GM19463 (cell line): ENCODE measurements at regions not wholly inside any gene's neighbourhood (a gene's known extent, or its start where the extent isn't known, plus 50 kb on each side); places are given as distances from the start of the nearest gene placed in this dataset.
"Not testable (repeated sequence)": the region's sequence is repeated elsewhere in the genome, so short reads cannot be mapped to it uniquely, and the experiment has no call there.

ENCODE experiments used
- ATAC-seq: cut with Tn5 transposase; IDR thresholded peaks from one replicate; pipeline ENCODE4 v1.9.1; 2021; ENCODE audit warnings: mild to moderate bottlenecking, moderate library complexity; ENCODE audit not compliant: unreplicated experiment

- no peak for ATAC-seq
Observed at GRCh38 chr10:114872519-114873087, 51.0 kb downstream of the FHIP2A start.

GRCh38 chr10:114874827-114875411 lies 53.3 kb downstream of the FHIP2A start:
- ATAC-seq = peak; percentile 70

- not testable (repeated sequence) for ATAC-seq
Observed at GRCh38 chr10:114875590-114876081, 54.1 kb downstream of the FHIP2A start.

GRCh38 chr10:114876169-114876568 lies 54.6 kb downstream of the FHIP2A start:
- ATAC-seq = no peak

GRCh38 chr10:114876602-114877300 lies 55.2 kb downstream of the FHIP2A start:
- ATAC-seq = peak; percentile 70

GRCh38 chr10:114877301-114877644 lies 55.7 kb downstream of the FHIP2A start:
- no peak for ATAC-seq

GRCh38 chr10:114879093-114879492 lies 57.5 kb downstream of the FHIP2A start:
- no peak for ATAC-seq

- ATAC-seq = peak; percentile 46
Observed at GRCh38 chr10:114879541-114880158, 58.1 kb downstream of the FHIP2A start.

- ATAC-seq = no peak
Observed at GRCh38 chr10:114881417-114881816, 56.6 kb upstream of the TRUB1 start.

- ATAC-seq = no peak
Observed at GRCh38 chr10:114881901-114882300, 56.1 kb upstream of the TRUB1 start.

- no peak for ATAC-seq
Observed at GRCh38 chr10:114885443-114885842, 52.6 kb upstream of the TRUB1 start.
